HG03558 (cell line): ENCODE measurements at regions not wholly inside any gene's neighbourhood (a gene's known extent, or its start where the extent isn't known, plus 50 kb on each side); places are given as distances from the start of the nearest gene placed in this dataset.
"Not testable (repeated sequence)": the region's sequence is repeated elsewhere in the genome, so short reads cannot be mapped to it uniquely, and the experiment has no call there.

Experiments used
- ATAC-seq: cut with Tn5 transposase; IDR thresholded peaks from one replicate; pipeline ENCODE4 v1.9.1; 2021; ENCODE audit warnings: moderate number of reproducible peaks; ENCODE audit not compliant: unreplicated experiment; ENCODE audit errors: extremely low read depth

GRCh38 chr1:222417264-222417663, 130.6 kb downstream of the HHIPL2 start:
- no peak for ATAC-seq

DNA sequence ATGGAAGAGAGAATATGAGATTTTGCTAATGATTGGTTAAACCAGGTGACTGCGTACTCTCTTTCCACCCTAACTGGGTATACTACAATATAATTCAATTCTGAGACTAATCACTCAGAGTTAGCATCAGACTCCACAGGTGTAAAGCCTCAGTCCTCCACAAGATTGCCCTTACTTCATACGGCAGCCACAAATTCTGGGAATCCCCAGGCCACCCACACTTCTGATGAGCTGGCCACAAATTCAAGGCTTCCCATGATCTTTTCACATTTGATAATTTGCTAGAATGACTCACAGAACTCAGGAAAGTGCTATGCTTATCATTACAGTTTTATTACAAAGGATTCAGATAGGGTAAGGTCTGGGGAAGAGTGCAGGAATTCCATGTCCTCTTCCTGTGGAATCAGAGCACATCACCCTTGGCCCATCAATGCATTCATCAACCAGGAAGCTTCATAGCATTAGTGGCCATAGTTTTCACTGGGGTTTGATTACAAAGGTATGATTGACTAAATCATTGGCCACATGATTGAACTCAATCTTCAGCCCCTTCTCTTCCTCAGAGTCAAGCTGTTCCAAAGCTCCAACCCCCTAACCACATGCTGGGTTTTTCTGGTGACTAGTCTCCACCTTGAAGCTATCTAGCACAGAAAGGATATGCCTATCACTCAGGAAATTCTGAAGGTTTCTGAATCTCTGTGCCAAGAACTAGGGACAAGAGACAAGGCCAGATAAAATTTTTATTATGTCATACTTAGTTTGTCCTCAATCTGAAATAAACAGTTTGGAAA, 131.7 kb downstream of the HHIPL2 start:
- no peak for ATAC-seq

- ATAC-seq, result no peak
Measured at GRCh38 chr1:222415441-222415840, 132.5 kb downstream of the HHIPL2 start.

DNA sequence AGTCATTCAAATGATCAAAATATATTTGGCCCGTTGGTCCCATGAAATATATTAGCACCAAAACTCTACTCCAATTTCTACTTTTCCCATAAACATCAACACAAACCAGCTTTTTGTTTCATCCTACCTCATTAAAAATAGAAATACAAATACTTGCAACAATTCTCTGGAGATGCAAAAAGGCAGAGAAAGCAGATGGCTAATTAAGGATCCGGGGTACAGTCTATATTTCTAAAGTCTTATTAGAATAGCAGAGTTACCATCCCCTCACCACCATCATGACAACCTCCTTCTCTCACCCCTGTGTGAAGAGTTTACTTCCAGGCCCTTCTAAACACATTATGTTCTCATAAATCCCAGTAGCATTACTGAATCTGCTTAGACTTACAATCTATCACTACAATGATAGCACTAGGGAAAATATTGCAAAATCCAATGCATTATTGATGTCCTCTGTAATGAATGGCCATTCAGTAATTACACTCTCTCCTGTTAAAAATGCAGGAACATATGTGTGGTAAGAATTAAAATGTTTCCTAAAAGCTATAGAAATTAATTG, 133.8 kb downstream of the HHIPL2 start:
- ATAC-seq, result no peak

DNA sequence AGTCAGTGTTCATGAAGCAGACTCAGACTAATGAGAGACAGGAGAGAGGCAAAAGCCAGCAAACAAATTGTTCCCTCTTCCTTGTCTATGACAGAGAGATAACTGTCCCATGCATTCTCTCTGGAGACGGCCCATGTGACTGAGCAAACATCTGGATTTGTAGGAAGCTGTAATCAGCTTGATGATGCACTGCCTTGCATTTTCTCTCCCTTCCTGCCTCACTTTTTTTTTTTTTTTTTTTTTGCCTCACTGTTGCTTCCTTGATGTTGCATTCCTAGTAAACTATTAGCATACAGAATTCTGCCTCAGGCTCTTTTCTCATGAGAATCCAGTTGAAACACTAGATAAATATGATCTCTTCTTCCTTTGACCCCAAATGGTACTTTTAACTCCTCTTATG, 134.5 kb downstream of the HHIPL2 start:
- no peak for ATAC-seq

DNA sequence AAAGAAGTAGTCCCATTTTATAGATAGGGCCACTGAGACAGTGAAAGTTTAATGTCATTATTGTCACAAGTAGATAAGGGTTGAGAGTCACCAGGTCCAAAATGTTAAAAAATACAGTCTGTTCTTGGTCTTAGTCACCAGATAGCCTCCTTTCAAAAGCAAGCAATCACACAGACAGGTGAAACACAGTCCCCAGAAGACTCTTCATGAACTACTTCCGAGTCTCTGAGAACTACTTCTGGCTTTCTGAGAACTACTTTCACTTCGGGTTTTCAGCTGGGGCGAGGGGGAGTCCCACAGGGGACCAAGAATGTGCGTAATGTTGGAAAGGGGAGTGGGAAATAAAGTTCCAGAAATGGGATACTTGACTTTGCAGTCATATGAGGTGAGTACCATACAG, 143.2 kb downstream of the HHIPL2 start:
- ATAC-seq, result peak; percentile 86

DNA sequence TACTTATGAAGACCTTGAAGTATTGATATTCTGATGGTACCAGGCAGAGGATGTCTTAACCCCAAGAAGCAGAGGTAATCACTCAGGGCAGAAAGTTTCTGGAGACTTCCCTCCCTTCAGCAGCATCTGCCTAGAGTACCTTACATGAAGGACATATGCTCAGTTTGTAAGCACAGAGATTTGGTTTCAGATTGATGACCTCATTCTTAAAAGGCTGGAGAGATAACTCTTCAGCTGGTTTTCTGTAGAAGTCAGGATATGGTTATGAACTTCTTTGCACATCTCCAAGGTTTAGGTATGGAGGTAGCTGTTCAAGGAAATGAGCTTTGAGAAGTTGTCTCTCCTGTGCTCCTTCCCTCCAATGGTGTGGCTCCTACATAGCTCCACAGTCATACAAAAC, 148.7 kb downstream of the HHIPL2 start:
- no peak for ATAC-seq

DNA sequence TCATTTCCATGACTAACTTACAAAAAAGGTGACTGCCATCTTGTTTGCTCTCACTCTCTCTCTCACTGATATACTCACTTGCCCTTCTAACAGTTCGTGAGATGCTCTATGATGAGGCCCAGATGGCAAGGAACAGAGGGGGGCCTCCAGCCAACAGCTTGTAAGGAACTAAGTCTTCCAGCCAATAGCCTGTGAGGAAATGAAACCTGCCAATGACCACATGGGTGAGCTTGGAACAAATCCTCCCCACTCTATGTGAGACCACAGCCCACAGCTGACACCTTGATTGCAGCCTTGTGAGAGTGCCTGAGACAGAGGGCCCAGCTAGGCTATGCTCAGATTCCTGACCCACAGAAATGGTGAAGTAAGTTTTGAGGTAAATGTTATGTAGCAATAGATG, 153.7 kb downstream of the HHIPL2 start:
- no peak for ATAC-seq

DNA sequence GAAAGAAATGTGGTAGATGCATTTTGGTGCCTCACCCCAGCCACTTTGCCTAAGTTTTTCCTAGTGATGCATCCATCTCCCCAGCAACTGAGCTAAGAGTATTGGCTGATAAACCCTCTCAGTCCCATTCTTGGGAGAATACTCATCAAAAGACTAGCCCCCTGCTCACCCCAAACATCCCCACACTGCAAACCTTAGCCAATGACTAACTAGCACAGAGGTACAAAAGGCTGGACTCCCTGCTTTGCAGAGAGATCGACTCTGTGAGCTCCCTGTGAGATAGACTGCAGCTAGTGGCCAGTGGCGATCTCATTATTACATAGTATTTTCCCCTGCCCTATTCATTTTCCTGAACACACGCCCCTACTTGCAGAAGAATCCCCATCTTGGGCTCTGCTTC, 155.3 kb downstream of the HHIPL2 start:
- ATAC-seq, result no peak

DNA sequence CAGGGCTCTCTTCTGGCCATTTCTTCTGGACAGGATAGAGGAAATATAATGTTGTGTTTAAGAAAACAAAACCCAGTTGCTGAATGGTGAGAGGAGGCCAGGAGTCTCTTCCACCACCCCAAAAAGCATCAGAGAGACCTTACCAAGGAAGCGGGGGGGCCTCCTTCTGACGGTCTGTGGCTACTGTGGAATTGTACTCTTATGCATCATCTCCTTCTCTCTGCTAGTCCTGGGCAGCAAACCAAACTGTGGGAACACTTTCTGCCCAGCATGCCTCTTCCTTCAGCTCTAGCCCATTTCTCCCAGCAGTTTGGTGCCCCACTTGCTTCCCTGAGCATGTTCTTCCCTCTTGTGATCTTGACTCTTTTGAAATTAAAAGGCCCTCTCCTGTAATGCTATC, 157.7 kb downstream of the HHIPL2 start:
- ATAC-seq, result no peak

DNA sequence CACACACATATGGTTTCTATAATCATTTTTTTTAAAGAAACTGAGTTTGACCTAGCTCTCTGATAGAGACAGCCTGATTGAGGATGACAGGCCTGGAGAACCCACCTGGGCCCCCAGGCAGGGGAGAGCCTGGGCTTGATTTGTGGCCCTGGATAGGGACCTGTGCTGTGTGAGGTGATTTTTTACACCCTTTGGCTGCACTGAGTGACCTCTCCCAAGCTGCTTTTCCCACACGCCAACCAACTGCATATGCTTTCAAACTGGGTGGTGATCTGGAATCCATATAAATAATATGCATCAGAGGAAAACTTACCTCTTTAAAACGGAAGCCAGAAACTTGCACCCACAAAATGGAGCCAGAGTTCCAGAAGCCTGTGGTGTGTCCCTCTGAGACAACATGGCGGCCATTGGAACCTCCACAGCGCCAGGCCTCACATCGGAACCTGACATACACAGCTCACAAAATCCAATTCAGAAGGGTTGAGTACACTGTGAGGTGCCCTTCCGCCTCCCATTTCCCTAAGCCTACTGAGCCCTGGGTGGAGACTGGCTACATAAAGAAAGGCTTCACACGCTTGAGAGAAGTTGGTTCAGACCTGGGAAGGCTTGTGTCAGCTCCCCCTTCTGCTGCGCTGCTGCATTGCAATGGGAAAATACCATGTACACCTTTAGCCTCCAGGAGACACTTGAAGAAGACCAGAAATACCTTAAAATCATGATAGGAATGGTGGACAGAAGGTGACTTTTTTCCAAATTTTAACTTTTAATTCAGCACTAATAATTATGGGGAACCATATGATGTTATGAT, 160.7 kb downstream of the HHIPL2 start:
- ATAC-seq, result no peak

DNA sequence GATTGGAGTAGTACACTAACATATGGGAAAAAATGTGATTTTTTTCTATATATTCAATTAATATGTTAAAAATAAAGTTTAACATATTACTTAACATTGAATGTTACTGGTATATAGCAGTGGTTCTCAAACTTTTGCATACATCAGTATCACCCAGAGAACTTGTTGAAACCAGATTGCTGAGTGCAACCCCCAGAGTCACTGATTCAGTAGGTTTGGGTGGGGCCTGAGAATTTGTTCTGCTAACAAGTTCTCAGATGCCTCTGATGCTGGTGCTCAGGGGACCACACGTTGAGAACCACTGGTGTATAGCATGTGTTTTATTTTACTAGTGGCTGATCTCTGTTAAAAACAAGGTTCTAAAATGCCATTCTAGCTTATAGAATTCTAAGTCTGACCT, 161.9 kb downstream of the HHIPL2 start:
- no peak for ATAC-seq

- ATAC-seq, result no peak
Measured at GRCh38 chr1:222385262-222385661, 162.6 kb downstream of the HHIPL2 start.

- no peak for ATAC-seq
Measured at GRCh38 chr1:222384531-222384930, 163.4 kb downstream of the HHIPL2 start.

- ATAC-seq, result no peak
Measured at GRCh38 chr1:222382171-222382570, 165.7 kb downstream of the HHIPL2 start.

DNA sequence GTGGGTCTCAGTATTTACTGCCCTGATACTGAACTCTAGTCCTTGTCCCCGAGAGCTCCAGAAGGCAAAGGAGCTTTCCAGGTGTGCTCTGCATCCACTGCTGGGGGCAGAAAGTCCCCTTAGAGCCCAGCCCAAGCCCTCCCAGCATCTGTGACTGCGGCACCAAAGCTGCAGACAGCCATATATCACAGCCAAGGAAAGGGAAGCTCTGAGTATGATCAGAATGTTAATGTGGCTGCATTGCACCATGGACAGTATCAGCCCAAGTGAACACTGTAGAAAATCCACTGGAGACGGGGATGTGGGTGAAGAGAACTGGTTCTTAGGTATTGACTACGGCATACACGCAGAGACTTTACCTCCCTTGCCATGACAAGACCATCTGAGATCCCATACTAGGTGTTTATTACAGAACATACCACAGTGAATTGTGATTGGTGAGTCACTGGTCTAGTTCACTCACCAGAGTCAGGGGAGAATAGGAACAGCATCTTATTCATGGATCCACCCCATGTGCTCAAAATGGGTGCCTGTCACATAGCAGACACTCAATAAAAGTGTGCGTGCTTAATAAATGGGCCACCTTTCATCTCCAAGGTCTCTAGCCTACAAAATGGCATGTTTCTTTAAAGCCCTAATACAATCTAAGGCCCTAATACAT, 170.3 kb downstream of the HHIPL2 start:
- no peak for ATAC-seq

DNA sequence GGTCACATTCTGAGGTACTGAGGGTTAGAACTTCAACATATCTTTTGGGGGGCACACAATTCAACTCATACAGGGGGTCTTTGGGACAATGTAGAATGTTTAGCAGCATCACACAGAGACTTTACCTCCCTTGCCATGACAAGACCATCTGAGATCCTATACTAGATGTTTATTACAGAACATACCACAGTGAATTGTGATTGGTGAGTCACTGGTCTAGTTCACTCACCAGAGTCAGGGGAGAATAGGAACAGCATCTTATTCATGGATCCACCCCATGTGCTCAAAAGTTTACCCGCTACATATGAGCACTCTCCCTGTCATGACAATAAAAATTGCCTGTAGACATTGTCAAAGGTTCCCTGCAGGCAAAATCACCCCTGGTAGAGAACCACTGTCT, 171.1 kb downstream of the HHIPL2 start:
- not testable (repeated sequence) for ATAC-seq

DNA sequence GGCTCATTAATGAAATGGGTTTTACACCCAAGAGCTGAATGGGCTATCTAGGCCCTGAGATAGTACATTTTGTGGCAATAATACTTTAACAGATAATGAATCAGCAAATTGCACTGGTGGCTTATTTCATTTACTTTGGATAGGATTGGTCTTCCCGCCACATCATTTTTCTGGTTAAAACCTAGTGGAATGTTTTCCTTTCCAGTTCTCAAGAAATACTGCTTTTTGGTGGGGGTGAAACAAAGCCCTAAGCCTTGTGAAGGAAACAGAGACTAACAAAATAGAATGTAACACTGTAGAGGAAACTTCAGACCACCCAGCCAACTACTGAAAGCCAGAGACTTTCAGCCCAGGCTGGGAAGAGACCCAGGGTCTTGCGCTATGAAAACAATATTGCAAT, 172.2 kb downstream of the HHIPL2 start:
- no peak for ATAC-seq

DNA sequence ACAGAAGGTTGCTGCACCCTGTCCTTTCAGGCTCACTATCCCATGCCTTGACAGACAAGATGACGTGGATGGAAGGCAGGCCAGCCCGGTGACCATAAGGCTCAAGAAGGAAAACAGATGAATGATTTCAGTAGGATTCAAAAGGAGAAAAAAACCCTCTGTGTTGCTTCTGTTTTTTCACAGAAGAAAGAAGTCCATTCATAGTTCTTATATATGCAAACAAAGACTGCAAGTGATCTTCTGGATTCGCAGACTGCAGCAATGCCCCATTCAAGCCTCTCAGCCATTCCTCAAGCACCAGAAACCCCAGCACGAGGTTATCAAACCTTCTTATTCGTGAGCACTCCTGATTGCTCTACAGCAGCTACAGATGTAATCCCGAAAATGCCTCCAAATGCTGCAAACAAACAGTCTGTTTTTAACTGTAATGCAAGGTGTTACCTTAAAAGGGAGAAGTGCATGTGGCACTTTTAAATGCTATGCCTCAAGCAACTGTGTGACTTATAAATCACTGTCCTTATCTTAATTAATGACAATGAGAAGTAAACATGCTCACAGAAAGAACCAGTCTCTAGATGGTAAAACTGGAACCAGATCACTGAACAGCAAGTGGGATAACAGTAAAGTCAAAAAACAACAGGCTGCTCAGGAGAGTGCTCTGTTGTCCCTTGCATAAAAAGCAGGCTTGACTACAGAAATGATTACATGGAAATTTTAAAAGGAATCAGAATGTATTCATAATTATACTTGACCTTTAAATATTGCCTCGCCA, 173.9 kb downstream of the HHIPL2 start:
- no peak for ATAC-seq

GRCh38 chr1:222373216-222373615, 174.7 kb downstream of the HHIPL2 start:
- ATAC-seq, result no peak
